ENCODE measurements at regions not wholly inside any gene's neighbourhood (a gene's known extent, or its start where the extent isn't known, plus 50 kb on each side); places are given as distances from the start of the nearest gene placed in this dataset.

DNA sequence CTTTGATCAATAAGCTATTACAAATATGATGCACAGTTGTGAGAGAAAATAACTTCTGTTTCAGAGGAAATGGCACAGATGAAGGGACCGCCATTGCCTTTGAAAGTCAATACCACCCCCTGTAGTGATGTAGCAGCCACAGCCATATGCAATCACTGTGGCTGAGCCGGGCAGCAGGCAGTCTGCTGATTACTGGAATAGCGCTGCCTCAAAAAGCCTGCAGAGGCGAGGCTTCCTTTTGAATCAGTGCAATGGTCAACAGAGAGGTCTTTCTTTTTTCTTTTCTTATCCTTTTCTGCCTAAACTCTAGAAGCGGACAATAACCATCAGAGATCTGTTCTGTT lies 265.1 kb upstream of the TAS2R1 start:
- Histone ChIP-seq H3K4me1 (ENCODE audit: control insufficient read depth, insufficient read depth, low read length) (no peaks in the 10 kb centered on the region), H3K4me3 (ENCODE audit: low read depth, low read length) (no peak overlapping the region)

GRCh38 chr5:9894571-9895301 lies 264.6 kb upstream of the TAS2R1 start:
- Histone ChIP-seq H3K36me3 (ENCODE audit: control insufficient read depth in 2 of 2, insufficient read depth in 1 of 2, low read length in 2 of 2) (no peaks in the 10 kb centered on the region), H3K4me1 (ENCODE audit: control insufficient read depth, insufficient read depth, low read length) (no peaks in the 10 kb centered on the region), H3K27ac (ENCODE audit: extremely low read depth, low read depth, low read length) (no peak overlapping the region), H3K4me3 (ENCODE audit: low read depth, low read length) (no peak overlapping the region), H3K9me3 (ENCODE audit: control insufficient read depth, insufficient read depth, low read depth, low read length) (no peaks in the 10 kb centered on the region)
- POLR2A ChIA-PET, result no interaction called here
- no peak for TF ChIP-seq ZNF701 (tag by site-specific recombination; IDR thresholded peaks at IDR 0.05)
- no peak for TF ChIP-seq ZNF580 (tag by site-specific recombination; IDR thresholded peaks at IDR 0.05)
- TF ChIP-seq, protein P1, sequence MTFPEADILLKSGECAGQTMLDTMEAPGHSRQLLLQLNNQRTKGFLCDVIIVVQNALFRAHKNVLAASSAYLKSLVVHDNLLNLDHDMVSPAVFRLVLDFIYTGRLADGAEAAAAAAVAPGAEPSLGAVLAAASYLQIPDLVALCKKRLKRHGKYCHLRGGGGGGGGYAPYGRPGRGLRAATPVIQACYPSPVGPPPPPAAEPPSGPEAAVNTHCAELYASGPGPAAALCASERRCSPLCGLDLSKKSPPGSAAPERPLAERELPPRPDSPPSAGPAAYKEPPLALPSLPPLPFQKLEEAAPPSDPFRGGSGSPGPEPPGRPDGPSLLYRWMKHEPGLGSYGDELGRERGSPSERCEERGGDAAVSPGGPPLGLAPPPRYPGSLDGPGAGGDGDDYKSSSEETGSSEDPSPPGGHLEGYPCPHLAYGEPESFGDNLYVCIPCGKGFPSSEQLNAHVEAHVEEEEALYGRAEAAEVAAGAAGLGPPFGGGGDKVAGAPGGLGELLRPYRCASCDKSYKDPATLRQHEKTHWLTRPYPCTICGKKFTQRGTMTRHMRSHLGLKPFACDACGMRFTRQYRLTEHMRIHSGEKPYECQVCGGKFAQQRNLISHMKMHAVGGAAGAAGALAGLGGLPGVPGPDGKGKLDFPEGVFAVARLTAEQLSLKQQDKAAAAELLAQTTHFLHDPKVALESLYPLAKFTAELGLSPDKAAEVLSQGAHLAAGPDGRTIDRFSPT (tag by site-specific recombination; IDR thresholded peaks at IDR 0.05), result no peak
- TF ChIP-seq ZNF707 (tag by site-specific recombination; IDR thresholded peaks at IDR 0.05), result no peak
- no peak for TF ChIP-seq SCRT2 (tag by site-specific recombination; IDR thresholded peaks at IDR 0.05)
- TF ChIP-seq ZNF248 (tag by site-specific recombination; IDR thresholded peaks at IDR 0.05), result no peak
- CTCF ChIA-PET, result interaction anchor here (0.6 to 0.7 kb wide), 2 partner anchors 58 to 476 kb away, joined by 3 read pairs; no protein-coding TSS in a partner anchor

More for the DNA sequence above, 265.1 kb upstream of the TAS2R1 start:
- TF ChIP-seq ZNF501 (tag by site-specific recombination; IDR thresholded peaks at IDR 0.05) (no peak), ZNF473 (tag by site-specific recombination; IDR thresholded peaks at IDR 0.05) (no peak), ZNF830 (tag by site-specific recombination; IDR thresholded peaks at IDR 0.05; ENCODE audit: low read depth) (no peak), ZNF350 (tag by site-specific recombination; IDR thresholded peaks at IDR 0.05) (no peak), ZNF169 (tag by site-specific recombination; IDR thresholded peaks at IDR 0.05) (no peak), ZSCAN18 (tag by site-specific recombination; IDR thresholded peaks at IDR 0.05) (no peak), HOXD13 (CRISPR knock-in tag; IDR thresholded peaks at IDR 0.05; ENCODE audit: borderline replicate concordance) (no peak), ZNF639 (tag by site-specific recombination; IDR thresholded peaks at IDR 0.05) (no peak), ZNF555 (tag by site-specific recombination; conservative IDR thresholded peaks at IDR 0.05) (no peak), ZNF16 (tag by site-specific recombination; IDR thresholded peaks at IDR 0.05; ENCODE audit: low read depth) (no peak), SCRT2 (tag by site-specific recombination; IDR thresholded peaks at IDR 0.05) (no peak), ZNF302 (tag by site-specific recombination; IDR thresholded peaks at IDR 0.05; ENCODE audit: low read depth) (no peak), ZNF707 (tag by site-specific recombination; IDR thresholded peaks at IDR 0.05) (no peak), KLF16 (tag by site-specific recombination; IDR thresholded peaks at IDR 0.05) (no peak), ZNF24 (tag by site-specific recombination; IDR thresholded peaks at IDR 0.05) (no peak), REST (tag by site-specific recombination; IDR thresholded peaks at IDR 0.05) (no peak), ZFP41 (tag by site-specific recombination; IDR thresholded peaks at IDR 0.05; ENCODE audit: borderline replicate concordance) (no peak)
- no peaks in the 10 kb centered on the region for H3K9me3 ChIP-seq (ENCODE audit: control insufficient read depth, insufficient read depth, low read depth, low read length)
- H3K27ac ChIP-seq (ENCODE audit: extremely low read depth, low read depth, low read length), result no peak overlapping the region
- CTCF ChIA-PET, result interaction anchor here (0.6 kb wide), 1 partner anchor 57 kb away, joined by 3 read pairs; no protein-coding TSS in a partner anchor
- H3K36me3 ChIP-seq (ENCODE audit: control insufficient read depth in 2 of 2, insufficient read depth in 1 of 2, low read length in 2 of 2), result no peaks in the 10 kb centered on the region
- POLR2A ChIA-PET, result no interaction called here

Data from HEK293 (cell line).